GM21737 (cell line): ENCODE measurements at regions not wholly inside any gene's neighbourhood (a gene's known extent, or its start where the extent isn't known, plus 50 kb on each side); places are given as distances from the start of the nearest gene placed in this dataset.

ENCODE experiments used
- ATAC-seq: cut with Tn5 transposase; IDR thresholded peaks from one replicate; pipeline ENCODE4 v1.9.1; 2021; ENCODE audit warnings: mild to moderate bottlenecking, moderate library complexity; ENCODE audit not compliant: unreplicated experiment

DNA sequence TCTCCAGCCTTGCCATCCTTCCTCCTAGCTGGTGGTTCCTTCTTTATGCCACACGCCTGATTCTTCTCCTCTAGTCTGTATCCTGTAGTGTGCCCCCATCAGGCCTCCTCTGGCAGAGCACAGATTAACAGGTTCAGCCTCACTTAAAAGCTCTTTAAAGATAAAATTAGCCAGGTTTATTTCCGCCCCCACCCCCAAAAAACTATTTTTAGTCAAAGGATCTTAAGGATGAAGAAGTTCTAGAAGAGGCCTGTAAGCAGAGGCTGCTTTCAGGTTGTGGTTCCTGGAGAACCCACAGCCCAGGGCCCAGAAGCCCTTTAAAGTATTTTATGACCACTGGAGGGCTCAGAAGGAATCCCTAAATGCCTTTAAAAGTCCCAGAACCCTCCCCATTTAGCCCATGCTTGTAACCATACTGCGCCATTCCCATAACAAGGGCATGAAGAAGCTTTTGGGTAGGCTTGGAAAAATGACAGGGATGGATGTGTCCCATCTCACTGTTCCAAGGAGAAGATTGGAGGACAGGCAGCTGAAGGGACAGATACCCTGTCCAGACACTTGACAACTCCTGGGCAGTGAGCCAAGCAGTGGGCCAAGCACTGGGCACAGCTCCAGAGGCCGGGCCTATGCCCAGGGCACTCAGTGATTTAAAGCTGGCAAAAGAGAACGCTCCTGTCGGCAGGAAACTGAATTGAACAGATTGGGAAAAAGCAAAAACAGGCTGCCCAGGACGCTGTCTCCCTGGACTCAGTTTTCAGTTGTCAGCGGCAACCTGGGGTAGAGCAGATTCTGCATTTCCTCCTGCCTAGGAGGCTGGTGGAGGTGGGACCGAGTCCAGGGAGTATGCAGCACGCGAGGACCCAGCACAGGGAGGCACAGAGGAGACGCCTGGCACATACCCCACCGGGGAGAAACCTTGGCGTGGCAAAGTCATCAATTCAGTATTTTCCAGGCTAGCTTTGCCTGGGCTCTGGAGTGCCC is 106.3 kb upstream of the SSBP2 start:
- peak; percentile 43 for ATAC-seq

DNA sequence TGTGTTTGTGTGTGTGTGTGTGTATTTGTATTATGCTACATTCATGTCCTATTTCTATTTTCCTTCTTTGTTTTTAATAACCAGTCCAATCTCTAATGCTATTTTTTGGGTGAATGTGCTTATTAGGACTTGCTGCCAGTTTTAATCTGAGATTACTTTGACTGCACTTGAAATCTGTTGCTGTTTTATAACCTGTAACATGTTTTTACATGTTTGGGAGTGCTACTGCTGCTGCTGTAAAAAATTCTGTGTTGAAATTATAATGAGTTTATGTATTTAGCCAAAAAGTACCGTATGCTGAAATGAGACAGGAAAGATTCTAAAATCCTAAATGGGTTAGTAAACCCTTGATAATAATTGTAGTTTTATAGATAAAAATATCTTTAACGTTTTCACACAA is 104.7 kb upstream of the SSBP2 start:
- ATAC-seq: no peak

DNA sequence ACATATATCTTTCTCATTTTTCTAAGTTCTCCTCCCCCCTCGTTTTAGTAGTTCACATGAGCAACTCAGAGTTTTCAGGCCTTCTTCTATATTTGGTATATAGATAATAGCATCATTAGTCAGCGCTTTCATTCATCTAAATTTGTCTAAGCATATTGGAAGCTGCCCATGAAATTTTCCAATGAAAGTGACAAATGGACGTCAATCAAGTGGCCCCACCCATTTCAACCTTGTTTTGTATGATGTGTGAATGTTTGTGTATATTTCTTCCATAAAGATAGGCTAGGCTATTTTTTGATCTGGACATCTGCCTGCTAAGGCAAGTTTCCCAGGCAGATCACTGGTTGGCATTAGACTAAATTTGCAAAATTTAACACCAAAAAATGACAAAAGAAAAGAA is 104.0 kb upstream of the SSBP2 start:
- no peak for ATAC-seq

GRCh38 chr5:81854485-81854884 is 103.6 kb upstream of the SSBP2 start:
- no peak for ATAC-seq

- no peak for ATAC-seq
Observed at GRCh38 chr5:81853030-81853357, 102.1 kb upstream of the SSBP2 start.

DNA sequence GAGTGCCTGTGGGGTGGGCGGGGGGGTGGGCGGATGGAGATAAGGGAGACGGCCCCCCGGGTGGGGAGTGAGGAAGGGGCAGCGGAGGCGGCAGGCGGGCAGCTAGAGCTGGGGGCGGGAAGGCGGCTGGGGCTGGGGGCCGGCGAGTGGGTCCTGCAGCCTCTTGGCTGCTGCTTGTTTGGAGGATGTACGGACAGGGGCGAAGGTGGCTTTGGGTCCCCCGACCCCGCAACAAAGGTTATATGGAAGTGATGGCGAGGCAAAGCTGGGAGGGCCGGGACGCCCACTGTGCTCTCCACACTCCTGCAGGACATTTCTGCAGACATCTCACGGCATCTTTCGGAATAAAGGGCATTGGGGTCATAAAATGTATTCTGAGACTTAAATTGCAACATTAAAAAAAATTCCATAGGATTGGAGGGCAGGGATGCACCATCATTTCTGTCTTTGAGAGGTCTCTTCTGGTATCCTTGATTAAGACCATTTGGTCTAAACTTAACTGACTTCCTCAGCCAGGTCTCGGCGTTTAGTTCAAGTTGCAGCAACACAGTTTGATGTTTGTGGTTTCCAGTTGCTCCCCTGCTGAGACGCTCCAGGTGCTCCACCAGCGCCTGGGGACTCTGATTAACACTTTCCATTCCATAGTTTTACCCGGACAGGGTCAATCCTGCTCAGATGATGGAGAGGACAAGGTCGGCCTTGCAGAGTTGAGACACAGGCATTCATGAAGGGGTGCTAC is 101.6 kb upstream of the SSBP2 start:
- no peak for ATAC-seq

DNA sequence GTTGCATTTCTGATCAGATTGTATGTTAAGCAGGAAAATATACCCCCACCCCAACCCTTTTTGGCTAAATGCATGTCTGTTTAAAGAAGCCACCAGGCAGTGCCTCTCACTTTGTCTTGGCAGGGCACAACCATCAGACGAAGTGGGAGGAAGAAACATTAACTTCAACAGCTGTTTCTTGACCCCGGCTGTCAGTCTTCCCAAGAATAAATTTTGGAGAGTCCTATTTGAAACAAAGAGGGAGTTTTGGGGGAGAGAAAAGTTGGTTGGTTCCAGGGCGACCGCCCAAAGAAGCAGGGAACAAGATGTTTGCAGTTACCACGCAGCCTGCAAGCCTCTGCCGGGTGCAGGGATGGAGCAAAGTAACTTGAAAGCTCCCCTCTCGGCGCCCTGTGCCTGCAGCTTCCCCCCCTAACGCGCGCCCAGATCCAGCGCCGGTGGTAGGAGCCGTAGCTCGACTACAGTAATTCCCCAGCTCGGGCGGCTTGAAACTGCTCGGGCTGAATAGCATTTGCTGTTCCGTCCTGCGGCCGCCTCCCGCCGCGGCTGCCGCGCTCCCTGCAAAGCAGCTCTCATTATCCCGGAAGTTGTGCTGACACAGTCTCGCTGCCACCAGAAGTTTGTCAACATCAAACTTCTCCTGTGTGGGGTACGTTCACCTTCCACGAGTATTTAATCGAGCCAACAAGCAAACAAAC is 100.7 kb upstream of the SSBP2 start:
- ATAC-seq: peak; percentile 87

DNA sequence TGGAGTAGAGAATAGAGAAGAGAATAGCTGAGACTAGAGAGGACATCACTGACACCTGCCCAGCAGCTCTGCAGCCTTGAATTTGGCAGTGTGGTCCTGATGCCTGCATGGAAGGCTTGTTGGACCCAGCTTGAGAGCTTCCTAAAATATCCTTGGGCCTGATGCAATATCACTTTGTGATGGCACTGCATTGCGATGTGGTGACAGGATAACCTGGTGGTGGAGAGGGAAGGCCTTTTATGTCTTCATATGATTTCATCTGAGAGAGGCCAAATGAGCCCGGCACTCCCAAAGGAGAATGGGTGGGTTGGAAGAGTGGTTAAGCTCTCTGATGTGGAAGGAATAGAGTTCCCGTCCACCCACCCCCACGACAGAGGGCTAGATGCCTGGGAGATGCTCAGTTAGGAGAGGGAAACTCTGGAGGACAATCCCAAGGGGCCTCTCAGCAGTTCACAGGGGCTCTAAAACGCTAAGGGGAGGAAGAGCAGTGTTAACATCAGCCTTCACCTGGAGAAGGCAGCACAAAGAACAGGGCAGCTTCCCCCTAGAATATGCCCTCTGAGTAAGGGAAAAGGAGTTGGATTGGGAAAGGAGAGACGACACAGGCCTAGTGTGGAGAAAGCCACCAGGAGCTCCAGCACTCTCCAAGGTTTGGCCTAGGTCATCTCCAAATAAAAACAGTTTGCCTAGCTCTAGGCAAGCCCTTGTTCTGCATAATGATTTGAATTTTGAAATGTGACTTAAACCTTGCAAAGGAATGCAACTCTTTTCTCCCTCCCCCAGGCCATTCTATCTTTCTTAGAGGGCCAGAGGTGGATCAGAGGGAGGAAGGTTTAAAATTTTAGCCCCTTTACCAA is 99.8 kb upstream of the SSBP2 start:
- no peak for ATAC-seq

DNA sequence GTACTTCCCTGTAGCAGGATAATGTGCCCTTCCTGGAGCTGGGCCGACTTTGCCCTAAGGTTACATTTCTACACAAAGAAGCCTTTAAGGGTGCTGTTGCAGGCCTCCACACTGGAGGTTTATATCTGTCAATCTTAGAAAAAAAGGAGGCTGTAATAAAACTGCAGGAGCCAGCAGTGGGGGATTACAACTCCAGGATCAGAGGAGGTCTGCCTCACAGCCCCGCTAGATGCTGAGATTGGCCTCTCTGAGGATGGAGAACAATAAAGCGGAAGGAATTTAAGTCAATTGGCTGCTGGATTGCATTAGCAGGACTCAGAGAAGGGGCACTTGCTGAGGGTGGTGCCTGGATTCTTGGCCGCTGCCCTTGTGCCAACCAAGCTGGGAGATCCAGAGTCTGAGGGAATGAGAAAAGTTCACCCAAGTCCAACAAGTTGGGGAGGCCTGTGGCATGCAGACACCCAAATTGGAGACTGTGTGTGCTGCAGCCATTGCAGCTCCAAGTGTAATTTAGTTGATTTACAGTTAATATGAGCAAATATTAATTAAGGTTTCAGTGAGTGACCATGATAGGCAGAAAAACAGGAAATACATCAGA is 99.0 kb upstream of the SSBP2 start:
- no peak for ATAC-seq

GRCh38 chr5:81848362-81848880 is 97.5 kb upstream of the SSBP2 start:
- ATAC-seq: no peak

- no peak for ATAC-seq
Observed at GRCh38 chr5:81846301-81846700, 95.4 kb upstream of the SSBP2 start.

DNA sequence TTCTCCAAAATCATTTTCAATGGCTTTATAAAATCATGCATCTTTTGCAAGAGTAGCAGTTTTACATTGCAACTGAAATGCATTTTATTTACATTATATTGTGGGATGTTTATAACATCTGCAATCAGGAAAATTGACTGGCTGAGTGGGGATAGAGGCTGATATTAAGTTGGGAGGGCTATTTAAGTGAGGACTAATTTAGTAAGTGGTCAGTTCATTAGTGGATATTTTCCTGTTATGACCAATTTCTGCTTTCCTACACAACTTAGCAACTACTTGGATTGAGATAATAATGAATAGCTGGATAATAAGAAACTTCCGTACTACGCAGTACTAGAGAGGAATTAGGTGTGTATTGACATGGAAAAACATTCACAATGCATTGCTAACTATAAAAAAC is 92.9 kb upstream of the SSBP2 start:
- no peak for ATAC-seq

- no peak for ATAC-seq
Observed at GRCh38 chr5:81842795-81843398, 92.0 kb upstream of the SSBP2 start.

- no peak for ATAC-seq
Observed at GRCh38 chr5:81839034-81839433, 88.1 kb upstream of the SSBP2 start.

DNA sequence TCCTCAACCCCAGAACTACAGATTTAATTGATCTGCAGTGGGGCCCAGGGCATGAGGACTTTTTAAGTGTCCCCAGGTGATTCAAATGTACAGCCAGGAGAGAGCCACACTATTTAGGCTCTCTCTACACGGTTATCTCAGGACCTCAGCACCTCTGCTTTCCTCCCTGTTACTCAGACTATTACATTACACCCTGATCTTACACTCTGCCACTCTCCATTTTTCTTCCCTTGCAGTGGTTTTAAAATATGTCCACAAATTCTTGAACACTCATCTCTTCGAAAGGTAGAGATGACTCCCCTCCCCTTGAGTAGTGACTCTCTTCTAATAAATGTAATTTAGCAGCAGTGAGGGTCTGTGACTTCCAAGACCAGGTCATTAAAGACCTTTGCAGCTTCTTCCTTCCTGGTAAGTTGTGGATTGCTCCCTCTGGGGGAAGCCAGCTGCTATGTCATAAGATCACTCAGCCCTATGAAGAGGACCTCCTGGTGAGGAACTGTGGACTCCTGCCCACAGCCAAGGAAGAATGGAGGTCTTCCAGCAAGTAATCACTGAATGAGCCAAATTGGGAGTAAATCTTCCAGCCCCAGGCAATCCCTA is 87.5 kb upstream of the SSBP2 start:
- ATAC-seq: no peak

GRCh38 chr5:81837667-81838306 is 86.9 kb upstream of the SSBP2 start:
- no peak for ATAC-seq

- ATAC-seq: no peak
Observed at GRCh38 chr5:81835814-81836367, 85.0 kb upstream of the SSBP2 start.

- ATAC-seq: no peak
Observed at GRCh38 chr5:81834021-81834660, 83.2 kb upstream of the SSBP2 start.
